Aorta (tissue), 5 donors: ENCODE measurements at regions not wholly inside any gene's neighbourhood (a gene's known extent, or its start where the extent isn't known, plus 50 kb on each side); places are given as distances from the start of the nearest gene placed in this dataset.

ENCODE experiments used
- ATAC-seq: fragments of 200-7000 bp; cut with Tn5 transposase; one replicate; pipeline ENCODE4 v1.9.1; 2022; ENCODE audit warnings: moderate library complexity; ENCODE audit not compliant: low FRiP score
- DNase-seq, 2 donors: peaks; one replicate each; pipeline ENCODE4 v3.0.0-alpha.2; 2020
- H3K27ac ChIP-seq, 2 donors: one replicate each; pipeline ENCODE4 v1.5.1; 2013; ENCODE audit warnings: low read length in 2 of 2, mild to moderate bottlenecking in 2 of 2, moderate library complexity in 2 of 2, control low read depth in 1 of 2, inconsistent platforms in 1 of 2, low read depth in 1 of 2
- H3K27me3 ChIP-seq, 2 donors: one replicate each; pipeline ENCODE4 v1.6.1; 2013; ENCODE audit warnings: control low read depth in 1 of 2, low read length in 1 of 2, mild to moderate bottlenecking in 1 of 2, moderate library complexity in 1 of 2; ENCODE audit not compliant: insufficient read depth in 2 of 2, control insufficient read depth in 1 of 2
- H3K36me3 ChIP-seq, 2 donors: one replicate each; pipeline ENCODE4 v1.6.1; 2013; ENCODE audit warnings: control low read depth in 1 of 2, low read length in 1 of 2, mild to moderate bottlenecking in 1 of 2; ENCODE audit not compliant: insufficient read depth in 2 of 2, control insufficient read depth in 1 of 2
- H3K4me1 ChIP-seq, 2 donors: one replicate each; pipeline ENCODE4 v1.6.1; 2013; ENCODE audit warnings: low read length in 2 of 2, control low read depth in 1 of 2, mild to moderate bottlenecking in 1 of 2, moderate library complexity in 1 of 2; ENCODE audit not compliant: insufficient read depth in 2 of 2, control insufficient read depth in 1 of 2
- H3K4me3 ChIP-seq, 2 donors: one replicate each; pipeline ENCODE4 v1.5.1; 2013; ENCODE audit warnings: low read length in 2 of 2, control low read depth in 1 of 2, mild to moderate bottlenecking in 1 of 2
- H3K9me3 ChIP-seq: one replicate; pipeline ENCODE4 v1.6.1; 2013; ENCODE audit warnings: mild to moderate bottlenecking, low read length; ENCODE audit not compliant: control insufficient read depth
- WGBS, 2 donors: extraction: QIAGEN DNeasy Blood & Tissue Kit; methylation state at CpG; one replicate each; pipeline ENCODE4 v1.1.7; 2013; 5-methylcytosine and 5-hydroxymethylcytosine counted together
- intact Hi-C, 2 donors: fragments of 100-400 bp; cut with DNase I; formaldehyde crosslinking; loops; one replicate each; pipeline versions ENCODE4 v1.14.2 to v1.15.0; 2022
- donor health status: healthy with polysubstance abuse.
- donor health status: Bipolar disorder and iron deficiency.
- donor health status: DM: no; HTN: no; CAD: no.
- donor health status: DM: no; HTN: no; CAD: no.
- donor health status: DM: yes; HTN: yes; CAD: no.

- no peak overlapping the region for H3K27ac ChIP-seq
- intact Hi-C loops, result no loop called here
- H3K4me3 ChIP-seq, result no peak overlapping the region
- H3K36me3 ChIP-seq, result no peaks in the 10 kb centered on the region
- 19 to 28% methylated on average over 2 of the region's 2 CpGs for whole genome bisulfite sequencing, 2 donors
- no peaks in the 10 kb centered on the region for H3K27me3 ChIP-seq
- ATAC-seq (no peak), DNase-seq (no peak)
- H3K9me3 ChIP-seq, result peaks cover 2% of the 10 kb centered on the region
- H3K4me1 ChIP-seq, result peaks cover 0 to 6% of the 10 kb centered on the region in 2 donors
Measured at GRCh38 chr9:107147134-107147533, 135.9 kb upstream of the RAD23B start.

GRCh38 chr9:107148216-107148615 is 134.9 kb upstream of the RAD23B start:
- intact Hi-C loops, result no loop called here
- H3K4me1 ChIP-seq, result peaks cover 0 to 6% of the 10 kb centered on the region in 2 donors
- no peak overlapping the region for H3K4me3 ChIP-seq
- WGBS, 2 donors, result 98% methylated on average over 2 of the region's 2 CpGs
- no peaks in the 10 kb centered on the region for H3K27me3 ChIP-seq
- H3K27ac ChIP-seq, result no peak overlapping the region
- ATAC-seq (no peak), DNase-seq (no peak)
- H3K9me3 ChIP-seq, result peaks cover 2% of the 10 kb centered on the region
- H3K36me3 ChIP-seq, result no peaks in the 10 kb centered on the region

- no peak overlapping the region for H3K4me3 ChIP-seq
- DNase-seq (no peak), ATAC-seq (no peak)
- peaks cover 0 to 3% of the 10 kb centered on the region in 2 donors for H3K4me1 ChIP-seq
- intact Hi-C loops, result no loop called here
- H3K27ac ChIP-seq, result no peak overlapping the region
- H3K9me3 ChIP-seq, result peaks cover 2% of the 10 kb centered on the region
- H3K27me3 ChIP-seq, result no peaks in the 10 kb centered on the region
- no peaks in the 10 kb centered on the region for H3K36me3 ChIP-seq
- WGBS, 2 donors, result 84 to 89% methylated on average over 2 of the region's 2 CpGs
Measured at GRCh38 chr9:107149756-107150155, 133.3 kb upstream of the RAD23B start.

- peaks cover 2% of the 10 kb centered on the region for H3K9me3 ChIP-seq
- 67 to 89% methylated on average over 3 of the region's 3 CpGs for WGBS, 2 donors
- H3K4me1 ChIP-seq, result no peaks in the 10 kb centered on the region
- ATAC-seq (no peak), DNase-seq (no peak)
- H3K27ac ChIP-seq, result no peak overlapping the region
- H3K36me3 ChIP-seq, result no peaks in the 10 kb centered on the region
- intact Hi-C loops, result no loop called here
- H3K4me3 ChIP-seq, result no peak overlapping the region
- H3K27me3 ChIP-seq, result no peaks in the 10 kb centered on the region
Measured at GRCh38 chr9:107153336-107153735, 129.7 kb upstream of the RAD23B start.

GRCh38 chr9:107154291-107154690 is 128.8 kb upstream of the RAD23B start:
- Histone ChIP-seq H3K4me3 (no peak overlapping the region), H3K27ac (no peak overlapping the region), H3K9me3 (peaks cover 2% of the 10 kb centered on the region), H3K36me3 (no peaks in the 10 kb centered on the region), H3K27me3 (no peaks in the 10 kb centered on the region), H3K4me1 (no peaks in the 10 kb centered on the region)
- WGBS, 2 donors, result 64 to 85% methylated on average over 4 of the region's 4 CpGs
- ATAC-seq, result no peak
- DNase-seq, result no peak
- intact Hi-C loops, result no loop called here

- Histone ChIP-seq H3K27me3 (no peaks in the 10 kb centered on the region), H3K4me3 (no peak overlapping the region), H3K27ac (no peak overlapping the region), H3K36me3 (no peaks in the 10 kb centered on the region), H3K9me3 (peaks cover 2% of the 10 kb centered on the region), H3K4me1 (no peaks in the 10 kb centered on the region)
- 90 to 95% methylated on average over 3 of the region's 3 CpGs for WGBS, 2 donors
- DNase-seq (no peak), ATAC-seq (no peak)
- intact Hi-C loops, result no loop called here
Measured at GRCh38 chr9:107154766-107155165, 128.3 kb upstream of the RAD23B start.

- no peak overlapping the region for H3K27ac ChIP-seq
- no peaks in the 10 kb centered on the region for H3K4me1 ChIP-seq
- no peak overlapping the region for H3K4me3 ChIP-seq
- peaks cover 2% of the 10 kb centered on the region for H3K9me3 ChIP-seq
- no peaks in the 10 kb centered on the region for H3K27me3 ChIP-seq
- intact Hi-C loops, result no loop called here
- DNase-seq (no peak), ATAC-seq (no peak)
- no peaks in the 10 kb centered on the region for H3K36me3 ChIP-seq
- 76 to 77% methylated on average over 3 of the region's 3 CpGs for WGBS, 2 donors
Measured at GRCh38 chr9:107155244-107155817, 127.7 kb upstream of the RAD23B start.

- no peaks in the 10 kb centered on the region for H3K27me3 ChIP-seq
- H3K9me3 ChIP-seq, result peaks cover 2% of the 10 kb centered on the region
- no peak overlapping the region for H3K4me3 ChIP-seq
- H3K4me1 ChIP-seq, result no peaks in the 10 kb centered on the region
- ATAC-seq (no peak), DNase-seq (no peak)
- WGBS, 2 donors, result 6 to 27% methylated on average over 2 of the region's 2 CpGs
- no peak overlapping the region for H3K27ac ChIP-seq
- no peaks in the 10 kb centered on the region for H3K36me3 ChIP-seq
- intact Hi-C loops, result no loop called here
Measured at GRCh38 chr9:107158321-107158720, 124.8 kb upstream of the RAD23B start.

- no peak overlapping the region for H3K4me3 ChIP-seq
- ATAC-seq (no peak), DNase-seq (no peak)
- 74 to 78% methylated on average over 2 of the region's 2 CpGs for WGBS, 2 donors
- no peaks in the 10 kb centered on the region for H3K4me1 ChIP-seq
- no peak overlapping the region for H3K27ac ChIP-seq
- peaks cover 2% of the 10 kb centered on the region for H3K9me3 ChIP-seq
- no peaks in the 10 kb centered on the region for H3K36me3 ChIP-seq
- intact Hi-C loops, result no loop called here
- H3K27me3 ChIP-seq, result no peaks in the 10 kb centered on the region
Measured at GRCh38 chr9:107161338-107161737, 121.7 kb upstream of the RAD23B start.
